Trophoblast cell (in vitro differentiated cells and primary cell): ENCODE measurements at regions not wholly inside any gene's neighbourhood (a gene's known extent, or its start where the extent isn't known, plus 50 kb on each side); places are given as distances from the start of the nearest gene placed in this dataset.

Experiments used
- DNase-seq, 2 donors: peaks; one replicate each; pipeline ENCODE4 v3.0.0-alpha.2; 2016
- H2AFZ ChIP-seq: 2 replicates; pipeline ENCODE4 v1.6.1; 2013; ENCODE audit warnings: low read length, moderate library complexity, mild to moderate bottlenecking; ENCODE audit not compliant: insufficient read depth, poor library complexity
- H2AK5ac ChIP-seq: 2 replicates; pipeline ENCODE4 v1.6.1; 2013; ENCODE audit warnings: mild to moderate bottlenecking, low read length
- H2BK120ac ChIP-seq: 2 replicates; pipeline ENCODE4 v1.6.1; 2013; ENCODE audit warnings: low read length, mild to moderate bottlenecking, moderate library complexity; ENCODE audit not compliant: insufficient read depth, poor library complexity
- H2BK12ac ChIP-seq: 2 replicates; pipeline ENCODE4 v1.6.1; 2013; ENCODE audit warnings: mild to moderate bottlenecking, low read length, moderate library complexity
- H2BK5ac ChIP-seq: 2 replicates; pipeline ENCODE4 v1.6.1; 2013; ENCODE audit warnings: low read length, low read depth, moderate library complexity, mild to moderate bottlenecking; ENCODE audit not compliant: poor library complexity
- H3K14ac ChIP-seq: 2 replicates; pipeline ENCODE4 v1.6.1; 2013; ENCODE audit warnings: mild to moderate bottlenecking, low read length
- H3K18ac ChIP-seq: 2 replicates; pipeline ENCODE4 v1.6.1; 2013; ENCODE audit warnings: mild to moderate bottlenecking, low read length
- H3K23ac ChIP-seq: 2 replicates; pipeline ENCODE4 v1.6.1; 2013; ENCODE audit warnings: low read length
- H3K27ac ChIP-seq: 2 replicates; pipeline ENCODE4 v1.5.1; 2013; ENCODE audit warnings: low read depth, mild to moderate bottlenecking, inconsistent platforms, low read length, moderate library complexity
- H3K27me3 ChIP-seq: 2 replicates; pipeline ENCODE4 v1.6.1; 2013; ENCODE audit warnings: inconsistent platforms, mild to moderate bottlenecking, low read length, moderate library complexity; ENCODE audit not compliant: insufficient read depth
- H3K36me3 ChIP-seq, 2 experiments: 1 replicate in 1 of 2; 2 replicates in 1 of 2; pipeline ENCODE4 v1.6.1; 2013; ENCODE audit warnings: low read length in 2 of 2, mild to moderate bottlenecking in 2 of 2, moderate library complexity in 1 of 2; ENCODE audit not compliant: insufficient read depth in 2 of 2, control insufficient read depth in 1 of 2
- H3K4ac ChIP-seq: 2 replicates; pipeline ENCODE4 v1.6.1; 2013; ENCODE audit warnings: low read depth, mild to moderate bottlenecking, low read length, moderate library complexity
- H3K4me1 ChIP-seq, 2 experiments: 1 replicate in 1 of 2; 2 replicates in 1 of 2; pipeline ENCODE4 v1.6.1; 2013; ENCODE audit warnings: low read length in 2 of 2, mild to moderate bottlenecking in 2 of 2, moderate library complexity in 1 of 2; ENCODE audit not compliant: insufficient read depth in 2 of 2, control insufficient read depth in 1 of 2
- H3K4me2 ChIP-seq: 2 replicates; pipeline ENCODE4 v1.6.1; 2013; ENCODE audit warnings: inconsistent platforms, mild to moderate bottlenecking, low read length, moderate library complexity
- H3K4me3 ChIP-seq: 2 replicates; pipeline ENCODE4 v1.5.1; 2013; ENCODE audit warnings: mild to moderate bottlenecking, low read depth, low read length, inconsistent platforms
- H3K79me1 ChIP-seq: one replicate; pipeline ENCODE4 v1.6.1; 2013; ENCODE audit warnings: low read length
- H3K79me2 ChIP-seq: 2 replicates; pipeline ENCODE4 v1.6.1; 2013; ENCODE audit warnings: low read length, mild to moderate bottlenecking; ENCODE audit not compliant: control insufficient read depth, insufficient read depth, poor library complexity
- H3K9ac ChIP-seq: 2 replicates; pipeline ENCODE4 v1.6.1; 2013; ENCODE audit warnings: mild to moderate bottlenecking, low read length
- H3K9me3 ChIP-seq: 2 replicates; pipeline ENCODE4 v1.6.1; 2013; ENCODE audit warnings: low read depth, mild to moderate bottlenecking, control low read depth, inconsistent platforms, low read length; ENCODE audit not compliant: insufficient read depth
- H4K12ac ChIP-seq: 2 replicates; pipeline ENCODE4 v1.6.1; 2013; ENCODE audit warnings: low read depth, mild to moderate bottlenecking, low read length, moderate library complexity
- H4K8ac ChIP-seq: 2 replicates; pipeline ENCODE4 v1.6.1; 2013; ENCODE audit warnings: low read depth, mild to moderate bottlenecking, low read length, moderate library complexity
- H4K91ac ChIP-seq: one replicate; pipeline ENCODE4 v1.6.1; 2013; ENCODE audit warnings: low read depth, mild to moderate bottlenecking, low read length, moderate library complexity
- WGBS: extraction: QIAGEN DNeasy Blood & Tissue Kit; methylation state at CpG from one replicate; pipeline ENCODE4 v1.1.7; 2013; ENCODE audit warnings: missing lambda C conversion rate; ENCODE audit not compliant: insufficient read length, insufficient coverage; ENCODE audit errors: extremely low coverage; 5-methylcytosine and 5-hydroxymethylcytosine counted together

GRCh38 chr14:58721723-58722122 lies 84.0 kb downstream of the DACT1 start:
- Histone ChIP-seq H3K9ac (no peak overlapping the region), H2BK120ac (no peak overlapping the region), H3K9me3 (no peaks in the 10 kb centered on the region), H3K27ac (no peak overlapping the region), H2BK12ac (no peak overlapping the region), H2BK5ac (no peak overlapping the region), H3K36me3 (no peaks in the 10 kb centered on the region), H3K23ac (no peak overlapping the region), H3K79me1 (no peaks in the 10 kb centered on the region), H3K27me3 (no peaks in the 10 kb centered on the region), H2AK5ac (no peak overlapping the region), H4K12ac (no peak overlapping the region), H3K14ac (no peak overlapping the region), H3K4ac (no peak overlapping the region), H3K4me3 (no peak overlapping the region), H3K4me2 (no peak overlapping the region), H3K18ac (no peak overlapping the region), H3K79me2 (no peaks in the 10 kb centered on the region), H2AFZ (no peak overlapping the region), H3K4me1 (peaks cover 0 to 2% of the 10 kb centered on the region in 2 experiments), H4K8ac (no peak overlapping the region), H4K91ac (no peak overlapping the region)
- DNase-seq, result no peak
- WGBS, result no CpG with 5 or more reads among the region's 3 CpGs

GRCh38 chr14:58722441-58722840 lies 84.7 kb downstream of the DACT1 start:
- H3K4me2 ChIP-seq, result no peak overlapping the region
- no peak overlapping the region for H3K4ac ChIP-seq
- H3K79me2 ChIP-seq, result no peaks in the 10 kb centered on the region
- H2BK120ac ChIP-seq, result no peak overlapping the region
- H3K9ac ChIP-seq, result no peak overlapping the region
- H3K27ac ChIP-seq, result no peak overlapping the region
- H2AK5ac ChIP-seq, result no peak overlapping the region
- H4K12ac ChIP-seq, result no peak overlapping the region
- no peaks in the 10 kb centered on the region for H3K79me1 ChIP-seq
- peaks cover 0 to 2% of the 10 kb centered on the region in 2 experiments for H3K4me1 ChIP-seq
- H4K91ac ChIP-seq, result no peak overlapping the region
- no peak overlapping the region for H3K23ac ChIP-seq
- no peak overlapping the region for H2BK12ac ChIP-seq
- no peak overlapping the region for H3K14ac ChIP-seq
- WGBS, result no CpG with 5 or more reads among the region's 4 CpGs
- no peak overlapping the region for H3K18ac ChIP-seq
- no peak overlapping the region for H2AFZ ChIP-seq
- no peaks in the 10 kb centered on the region for H3K27me3 ChIP-seq
- no peak overlapping the region for H4K8ac ChIP-seq
- H3K4me3 ChIP-seq, result no peak overlapping the region
- H3K9me3 ChIP-seq, result no peaks in the 10 kb centered on the region
- H2BK5ac ChIP-seq, result no peak overlapping the region
- H3K36me3 ChIP-seq, result no peaks in the 10 kb centered on the region
- no peak for DNase-seq

GRCh38 chr14:58724206-58724605 lies 86.4 kb downstream of the DACT1 start:
- no peak overlapping the region for H3K4me2 ChIP-seq
- no peaks in the 10 kb centered on the region for H3K79me2 ChIP-seq
- no peak overlapping the region for H2BK5ac ChIP-seq
- no peak overlapping the region for H2AFZ ChIP-seq
- H3K27ac ChIP-seq, result no peak overlapping the region
- no peak overlapping the region for H3K14ac ChIP-seq
- no peaks in the 10 kb centered on the region for H3K36me3 ChIP-seq
- no peak overlapping the region for H3K4me3 ChIP-seq
- no peak overlapping the region for H3K9ac ChIP-seq
- H3K4ac ChIP-seq, result no peak overlapping the region
- no peak overlapping the region for H4K91ac ChIP-seq
- H3K79me1 ChIP-seq, result no peaks in the 10 kb centered on the region
- no peaks in the 10 kb centered on the region for H3K4me1 ChIP-seq
- WGBS, result no CpG with 5 or more reads among the region's 2 CpGs
- H3K27me3 ChIP-seq, result no peaks in the 10 kb centered on the region
- H3K18ac ChIP-seq, result no peak overlapping the region
- H3K23ac ChIP-seq, result no peak overlapping the region
- DNase-seq, result no peak
- no peak overlapping the region for H4K8ac ChIP-seq
- H3K9me3 ChIP-seq, result no peaks in the 10 kb centered on the region
- no peak overlapping the region for H4K12ac ChIP-seq
- H2BK120ac ChIP-seq, result no peak overlapping the region
- no peak overlapping the region for H2AK5ac ChIP-seq
- H2BK12ac ChIP-seq, result no peak overlapping the region

- Histone ChIP-seq H3K4ac (no peak overlapping the region), H4K12ac (no peak overlapping the region), H2BK120ac (no peak overlapping the region), H3K79me2 (no peaks in the 10 kb centered on the region), H3K4me3 (no peak overlapping the region), H3K4me2 (no peak overlapping the region), H3K18ac (no peak overlapping the region), H3K36me3 (no peaks in the 10 kb centered on the region), H4K91ac (no peak overlapping the region), H3K4me1 (no peaks in the 10 kb centered on the region), H3K27ac (no peak overlapping the region), H3K79me1 (no peaks in the 10 kb centered on the region), H3K14ac (no peak overlapping the region), H3K9ac (no peak overlapping the region), H2BK5ac (no peak overlapping the region), H3K23ac (no peak overlapping the region), H2AK5ac (no peak overlapping the region), H2BK12ac (no peak overlapping the region), H3K9me3 (no peaks in the 10 kb centered on the region), H2AFZ (no peak overlapping the region), H3K27me3 (no peaks in the 10 kb centered on the region), H4K8ac (no peak overlapping the region)
- DNase-seq, result no peak
- no CpG with 5 or more reads among the region's 1 CpG for WGBS
These were observed 86.9 kb downstream of the DACT1 start for GRCh38 chr14:58724702-58725101.
